GM23248 (cell line): ENCODE measurements at regions not wholly inside any gene's neighbourhood (a gene's known extent, or its start where the extent isn't known, plus 50 kb on each side); places are given as distances from the start of the nearest gene placed in this dataset.

Experiments
- DNase-seq: peaks from one replicate; pipeline ENCODE4 v3.0.0-alpha.2; 2015
- H2AFZ ChIP-seq: fragments of 200-600 bp; sonication (generic); 2 replicates; pipeline ENCODE4 v1.6.1; 2016; ENCODE audit warnings: antibody characterized with exemption
- H3F3A ChIP-seq: fragments of 200-600 bp; sonication (generic); 2 replicates; pipeline ENCODE4 v1.6.1; 2016; ENCODE audit warnings: mild to moderate bottlenecking, antibody characterized with exemption, mixed run types; ENCODE audit not compliant: insufficient read depth
- H3K27ac ChIP-seq: fragments of 200-600 bp; sonication (generic); 2 replicates; pipeline ENCODE4 v1.5.1; 2016; ENCODE audit warnings: mild to moderate bottlenecking
- H3K27me3 ChIP-seq: fragments of 200-600 bp; sonication (generic); replicated peaks from 2 replicates; pipeline ENCODE4 v1.6.1; 2016; ENCODE audit warnings: mild to moderate bottlenecking; ENCODE audit not compliant: insufficient read depth
- H3K36me3 ChIP-seq: fragments of 200-600 bp; sonication (generic); 2 replicates; pipeline ENCODE4 v1.6.1; 2016; ENCODE audit warnings: low read depth, mild to moderate bottlenecking
- H3K4me1 ChIP-seq: fragments of 200-600 bp; sonication (generic); 2 replicates; pipeline ENCODE4 v1.6.1; 2016; ENCODE audit warnings: mild to moderate bottlenecking; ENCODE audit not compliant: insufficient read depth
- H3K4me2 ChIP-seq: fragments of 200-600 bp; sonication (generic); one replicate; pipeline ENCODE4 v1.6.1; 2016; ENCODE audit warnings: mild to moderate bottlenecking; ENCODE audit not compliant: unreplicated experiment
- H3K4me3 ChIP-seq: fragments of 200-600 bp; sonication (generic); 2 replicates; pipeline ENCODE4 v1.5.1; 2016; ENCODE audit warnings: mild to moderate bottlenecking
- H3K79me2 ChIP-seq: fragments of 200-600 bp; sonication (generic); 2 replicates; pipeline ENCODE4 v1.6.1; 2016; ENCODE audit warnings: mild to moderate bottlenecking; ENCODE audit not compliant: insufficient read depth
- H3K9ac ChIP-seq: fragments of 200-600 bp; sonication (generic); 2 replicates; pipeline ENCODE4 v1.6.1; 2016; ENCODE audit warnings: mild to moderate bottlenecking
- H3K9me2 ChIP-seq: fragments of 200-600 bp; sonication (generic); 2 replicates; pipeline ENCODE4 v1.6.1; 2016; ENCODE audit warnings: mixed run types, mild to moderate bottlenecking, moderate library complexity; ENCODE audit not compliant: insufficient read depth
- H3K9me3 ChIP-seq: fragments of 200-600 bp; sonication (generic); one replicate; pipeline ENCODE4 v1.6.1; 2017; ENCODE audit warnings: low read depth
- H4K20me1 ChIP-seq: fragments of 200-600 bp; sonication (generic); 2 replicates; pipeline ENCODE4 v1.6.0; 2016; ENCODE audit not compliant: insufficient read depth
- EZH2 ChIP-seq: fragments of 200-600 bp; sonication (generic); IDR thresholded peaks from 2 replicates; pipeline ENCODE4 v1.6.1; 2018; ENCODE audit warnings: antibody characterized with exemption, mild to moderate bottlenecking; ENCODE audit not compliant: insufficient read depth, poor library complexity, severe bottlenecking
- EZH2phosphoT487 ChIP-seq: fragments of 200-600 bp; sonication (generic); IDR thresholded peaks from 2 replicates; pipeline ENCODE4 v1.6.1; 2018; ENCODE audit warnings: antibody characterized with exemption, moderate library complexity, mild to moderate bottlenecking, low read depth; ENCODE audit not compliant: insufficient read depth
- WGBS, 2 experiments: methylation state at CpG; one replicate each; pipeline ENCODE4 v1.1.6; 2015 to 2017; ENCODE audit warnings: low lambda C conversion rate in 2 of 2, low coverage in 1 of 2; ENCODE audit errors: missing lambda C conversion rate in 2 of 2; 5-methylcytosine and 5-hydroxymethylcytosine counted together
- in situ Hi-C: fragments of 300-500 bp; cut with MboI; formaldehyde crosslinking; loops from 2 replicates; pipeline ENCODE4 v1.15.0; 2020

DNA sequence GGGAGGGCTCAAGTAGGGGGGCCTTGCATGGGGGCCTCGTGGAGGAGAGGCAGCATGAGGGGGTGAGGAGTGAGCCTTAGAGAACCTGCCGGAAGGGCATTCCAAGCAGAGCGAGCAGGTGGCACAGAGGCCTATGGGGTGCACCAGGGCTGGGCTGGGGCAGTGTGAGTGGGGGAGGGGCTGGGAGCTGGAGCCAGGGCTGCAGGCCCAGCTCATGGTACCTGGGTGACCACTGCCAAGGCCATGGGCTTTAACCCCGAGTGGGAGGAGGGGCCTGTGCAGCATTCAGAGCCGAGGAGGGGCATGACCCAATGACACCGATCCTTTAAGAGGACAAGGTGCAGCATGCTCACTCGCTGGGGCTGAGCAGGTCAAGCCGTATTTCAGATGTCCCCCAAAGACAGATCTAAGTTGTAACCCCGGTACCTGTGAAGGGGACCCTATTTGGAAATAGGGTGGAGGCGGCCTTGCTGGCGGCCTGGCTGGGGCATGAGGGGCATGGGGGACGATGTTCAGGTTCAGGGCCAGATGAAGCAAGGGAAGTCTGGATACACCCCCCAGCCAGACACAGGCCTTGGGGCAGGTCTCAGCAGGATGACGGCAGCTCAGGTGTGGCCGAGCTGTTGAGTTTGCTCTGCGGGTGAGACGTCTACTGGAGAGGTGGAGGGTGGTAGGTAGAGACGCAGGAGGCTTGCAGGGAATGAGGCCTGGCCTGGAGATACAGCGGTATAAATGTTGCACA lies 137.0 kb downstream of the CPZ start:
- H4K20me1 ChIP-seq: no peaks in the 10 kb centered on the region
- no peaks in the 10 kb centered on the region for H3K9me2 ChIP-seq
- H3K4me1 ChIP-seq: no peaks in the 10 kb centered on the region
- DNase-seq: no peak
- H3K9ac ChIP-seq: no peak overlapping the region
- H3F3A ChIP-seq: no peaks in the 10 kb centered on the region
- H3K79me2 ChIP-seq: no peaks in the 10 kb centered on the region
- WGBS, 2 experiments: 54 to 63% methylated on average over 18 of the region's 18 CpGs
- in situ Hi-C loops: no loop called here
- no peak overlapping the region for H3K4me2 ChIP-seq
- H3K9me3 ChIP-seq: no peaks in the 10 kb centered on the region
- no peaks in the 10 kb centered on the region for H3K36me3 ChIP-seq
- H3K27ac ChIP-seq: no peak overlapping the region
- H3K27me3 ChIP-seq: peaks cover 21% of the 10 kb centered on the region
- H3K4me3 ChIP-seq: no peak overlapping the region
- H2AFZ ChIP-seq: no peak overlapping the region
- no peak for TF ChIP-seq EZH2
- no peak for TF ChIP-seq EZH2phosphoT487

GRCh38 chr4:8728536-8729407 lies 136.2 kb downstream of the CPZ start:
- H3K9ac ChIP-seq: no peak overlapping the region
- H3F3A ChIP-seq: no peaks in the 10 kb centered on the region
- no peaks in the 10 kb centered on the region for H3K9me2 ChIP-seq
- TF ChIP-seq EZH2 (no peak), EZH2phosphoT487 (no peak)
- no peaks in the 10 kb centered on the region for H4K20me1 ChIP-seq
- H3K4me3 ChIP-seq: no peak overlapping the region
- in situ Hi-C loops: no loop called here
- no peaks in the 10 kb centered on the region for H3K4me1 ChIP-seq
- no peaks in the 10 kb centered on the region for H3K79me2 ChIP-seq
- H3K27me3 ChIP-seq: peaks cover 27% of the 10 kb centered on the region
- H3K9me3 ChIP-seq: no peaks in the 10 kb centered on the region
- no peak overlapping the region for H3K4me2 ChIP-seq
- no peak overlapping the region for H2AFZ ChIP-seq
- no peak for DNase-seq
- 45 to 51% methylated on average over 17 to 21 of the region's 21 CpGs for WGBS, 2 experiments
- H3K27ac ChIP-seq: no peak overlapping the region
- H3K36me3 ChIP-seq: no peaks in the 10 kb centered on the region

GRCh38 chr4:8727546-8728510 lies 135.3 kb downstream of the CPZ start:
- Histone ChIP-seq H3K4me2 (no peak overlapping the region), H2AFZ (no peak overlapping the region), H3K9ac (no peak overlapping the region), H3K27me3 (peaks cover 36% of the 10 kb centered on the region), H3K27ac (no peak overlapping the region), H4K20me1 (no peaks in the 10 kb centered on the region), H3K9me2 (no peaks in the 10 kb centered on the region), H3K79me2 (no peaks in the 10 kb centered on the region), H3F3A (no peaks in the 10 kb centered on the region), H3K4me3 (no peak overlapping the region), H3K4me1 (no peaks in the 10 kb centered on the region), H3K9me3 (no peaks in the 10 kb centered on the region), H3K36me3 (no peaks in the 10 kb centered on the region)
- in situ Hi-C loops: no loop called here
- no peak for DNase-seq
- no peak for TF ChIP-seq EZH2
- no peak for TF ChIP-seq EZH2phosphoT487
- whole genome bisulfite sequencing, 2 experiments: 38 to 40% methylated on average over 15 to 16 of the region's 16 CpGs

DNA sequence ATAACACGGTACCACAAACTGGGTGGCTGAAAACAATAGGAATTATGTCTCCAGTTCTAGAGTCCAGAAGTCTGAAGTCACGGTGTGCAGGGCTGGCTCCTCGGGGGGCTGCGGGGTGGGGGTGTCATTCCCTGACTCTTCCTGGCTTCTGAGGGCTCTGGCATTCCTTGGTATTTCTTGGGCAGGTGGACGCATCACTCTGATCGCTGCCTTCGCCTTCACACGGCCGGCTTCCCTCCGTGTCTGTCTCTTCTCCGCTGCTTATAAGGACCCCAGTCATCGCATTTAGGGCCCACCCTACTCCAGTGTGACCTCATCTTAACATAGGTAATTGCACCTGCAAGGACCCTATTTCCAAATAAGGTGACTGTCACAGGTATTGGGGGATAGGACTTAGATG lies 134.6 kb downstream of the CPZ start:
- no peaks in the 10 kb centered on the region for H3K79me2 ChIP-seq
- WGBS, 2 experiments: 50 to 51% methylated on average over 11 to 12 of the region's 12 CpGs
- TF ChIP-seq EZH2 (no peak), EZH2phosphoT487 (no peak)
- no peaks in the 10 kb centered on the region for H4K20me1 ChIP-seq
- no peaks in the 10 kb centered on the region for H3K9me3 ChIP-seq
- H3K4me3 ChIP-seq: no peak overlapping the region
- no peaks in the 10 kb centered on the region for H3K36me3 ChIP-seq
- DNase-seq: no peak
- no peaks in the 10 kb centered on the region for H3K4me1 ChIP-seq
- H3F3A ChIP-seq: no peaks in the 10 kb centered on the region
- no peak overlapping the region for H3K4me2 ChIP-seq
- no peaks in the 10 kb centered on the region for H3K9me2 ChIP-seq
- H3K9ac ChIP-seq: no peak overlapping the region
- H3K27me3 ChIP-seq: peaks cover 43% of the 10 kb centered on the region
- H2AFZ ChIP-seq: no peak overlapping the region
- no peak overlapping the region for H3K27ac ChIP-seq
- in situ Hi-C loops: no loop called here
